Activated CD8-positive, alpha-beta memory T cell treated with anti-CD3 and anti-CD28 coated beads, Interleukin-2, amount 50 U/mL, for 24 hours (primary cell): ENCODE measurements at regions not wholly inside any gene's neighbourhood (a gene's known extent, or its start where the extent isn't known, plus 50 kb on each side); places are given as distances from the start of the nearest gene placed in this dataset.

Experiments
- DNase-seq: peaks from one replicate; pipeline ENCODE4 v3.0.0-alpha.2; 2020; ENCODE audit errors: extremely low read depth

- DNase-seq, result no peak
These were observed 336.1 kb downstream of the BCL11B start for GRCh38 chr14:98935921-98936320.

GRCh38 chr14:98937021-98937420, 335.0 kb downstream of the BCL11B start:
- DNase-seq, result no peak

GRCh38 chr14:98937712-98938505, 334.1 kb downstream of the BCL11B start:
- no peak for DNase-seq

GRCh38 chr14:98940693-98941437, 331.1 kb downstream of the BCL11B start:
- DNase-seq, result no peak

- DNase-seq, result no peak
These were observed 330.5 kb downstream of the BCL11B start for GRCh38 chr14:98941481-98941880.

GRCh38 chr14:98943907-98944306, 328.1 kb downstream of the BCL11B start:
- DNase-seq, result no peak

- no peak for DNase-seq
These were observed 327.0 kb downstream of the BCL11B start for GRCh38 chr14:98944989-98945388.

- no peak for DNase-seq
These were observed 326.1 kb downstream of the BCL11B start for GRCh38 chr14:98945611-98946570.

- DNase-seq, result no peak
These were observed 325.1 kb downstream of the BCL11B start for GRCh38 chr14:98946940-98947339.

- DNase-seq, result no peak
These were observed 323.9 kb downstream of the BCL11B start for GRCh38 chr14:98947911-98948595.

- DNase-seq, result no peak
These were observed 322.9 kb downstream of the BCL11B start for GRCh38 chr14:98949051-98949450.

GRCh38 chr14:98949481-98950135, 322.4 kb downstream of the BCL11B start:
- no peak for DNase-seq

GRCh38 chr14:98950353-98950895, 321.6 kb downstream of the BCL11B start:
- no peak for DNase-seq

GRCh38 chr14:98951031-98951430, 321.0 kb downstream of the BCL11B start:
- no peak for DNase-seq

GRCh38 chr14:98951521-98952152, 320.4 kb downstream of the BCL11B start:
- no peak for DNase-seq

- DNase-seq, result no peak
These were observed 319.2 kb downstream of the BCL11B start for GRCh38 chr14:98952593-98953350.

GRCh38 chr14:98953551-98954348, 318.2 kb downstream of the BCL11B start:
- no peak for DNase-seq

GRCh38 chr14:98954349-98955000, 317.5 kb downstream of the BCL11B start:
- no peak for DNase-seq
